Kidney glomerular epithelial cell (primary cell): ENCODE measurements at regions not wholly inside any gene's neighbourhood (a gene's known extent, or its start where the extent isn't known, plus 50 kb on each side); places are given as distances from the start of the nearest gene placed in this dataset.
"Not testable (repeated sequence)": the region's sequence is repeated elsewhere in the genome, so short reads cannot be mapped to it uniquely, and the experiment has no call there.

Experiments
- DNase-seq: peaks from one replicate; lab custom pipeline; 2025; lab: John Stamatoyannopoulos, UW

GRCh38 chr12:67759829-67760228 is 111.3 kb downstream of the DYRK2 start:
- no peak for DNase-seq

DNA sequence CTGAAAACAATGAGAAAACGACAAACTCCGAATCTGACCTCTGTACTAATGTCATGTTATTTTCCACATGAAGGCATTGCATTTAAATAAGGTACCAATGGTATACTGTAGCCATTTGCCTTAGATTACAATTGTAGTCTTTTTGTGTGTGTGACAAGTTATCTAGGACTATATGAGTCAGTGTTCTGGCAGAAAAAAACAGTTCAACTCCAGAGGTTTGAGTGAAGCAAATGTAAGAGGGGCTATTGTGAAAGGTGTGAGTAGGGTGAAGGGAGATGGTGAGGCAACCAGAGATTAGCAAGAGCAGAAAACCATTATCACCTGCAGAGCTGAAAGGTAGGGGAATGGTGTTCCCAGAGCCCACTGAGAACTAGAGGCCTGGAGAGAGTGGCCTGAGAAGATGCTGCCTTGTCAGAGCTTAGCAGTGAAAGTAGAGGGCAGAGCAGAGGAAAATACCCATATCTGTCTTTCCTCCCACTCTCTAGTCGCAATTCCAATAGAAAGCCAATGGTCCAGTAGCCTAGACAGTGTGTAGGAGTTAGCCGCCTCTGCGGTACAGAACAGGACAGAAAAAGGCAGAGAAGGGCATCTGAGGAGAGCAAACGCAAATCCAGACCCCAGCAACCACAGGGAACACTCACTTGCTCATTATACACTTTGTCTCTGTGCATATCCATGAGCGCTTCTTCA is 112.2 kb downstream of the DYRK2 start:
- no peak for DNase-seq

GRCh38 chr12:67761566-67761965 is 113.0 kb downstream of the DYRK2 start:
- DNase-seq: no peak

DNA sequence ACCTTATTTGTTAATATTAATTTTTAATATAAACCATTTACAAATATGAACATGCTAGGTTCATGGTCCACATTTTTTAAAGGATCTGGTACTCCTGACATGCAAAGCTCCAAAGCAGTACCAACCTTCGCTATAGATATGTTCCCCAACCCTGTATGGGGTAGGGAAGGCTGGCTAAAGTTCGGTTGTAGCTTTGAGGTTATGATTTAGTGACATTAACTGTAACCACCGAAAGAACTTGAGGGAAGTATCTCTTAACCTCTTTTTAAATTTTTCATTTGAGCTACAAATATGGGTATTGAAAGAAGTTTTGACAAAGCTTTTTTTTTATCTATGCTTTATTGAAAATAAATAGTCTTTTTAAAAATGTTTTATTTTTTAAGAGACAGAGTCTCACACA is 115.5 kb downstream of the DYRK2 start:
- no peak for DNase-seq

GRCh38 chr12:67764946-67765619 is 116.5 kb downstream of the DYRK2 start:
- no peak for DNase-seq

GRCh38 chr12:67765776-67766766 is 117.5 kb downstream of the DYRK2 start:
- DNase-seq: peak; percentile 52

DNA sequence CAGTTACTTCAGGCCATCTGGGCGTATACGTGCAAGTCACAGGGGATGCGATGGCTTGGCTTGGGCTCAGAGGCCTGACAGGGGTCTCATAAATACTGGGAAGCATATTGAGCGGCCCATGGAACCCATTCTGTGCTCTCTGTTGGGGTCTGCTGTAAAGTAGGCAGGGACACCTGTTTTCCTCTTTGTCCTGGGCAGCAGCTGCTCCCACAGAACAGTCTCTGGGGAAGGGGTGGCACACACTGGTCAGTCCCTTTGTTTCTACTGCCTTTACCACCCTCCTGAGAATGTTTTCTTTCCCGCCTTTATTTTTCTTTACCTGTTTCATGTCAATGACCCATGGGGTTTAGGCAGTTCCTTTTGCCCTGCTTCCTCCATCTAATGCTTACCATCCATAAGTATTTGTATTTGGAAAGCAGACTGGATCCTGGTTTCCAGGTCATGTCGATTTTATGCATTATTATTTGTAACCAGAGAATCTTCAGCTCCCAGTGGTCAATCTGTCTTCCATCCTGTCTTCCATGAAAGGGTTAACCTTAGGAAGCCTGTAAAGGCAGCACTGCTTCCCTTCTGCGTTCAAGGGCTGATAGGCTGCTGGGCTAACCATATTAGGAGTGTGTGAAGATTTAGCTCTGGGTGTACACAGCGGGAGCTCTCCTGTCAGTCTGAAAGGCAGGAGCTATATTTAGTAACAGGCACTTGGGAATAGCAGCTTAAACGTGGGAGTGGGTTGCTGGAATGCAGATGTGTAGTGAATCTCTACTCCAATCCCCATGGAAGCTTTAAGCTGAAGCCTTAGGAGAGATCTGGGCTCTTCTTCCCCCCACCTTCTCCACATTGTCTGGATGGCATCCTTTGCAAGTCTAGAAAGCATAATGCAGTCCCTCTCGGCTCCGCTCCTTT is 124.0 kb downstream of the DYRK2 start:
- peak; percentile 50 for DNase-seq

DNA sequence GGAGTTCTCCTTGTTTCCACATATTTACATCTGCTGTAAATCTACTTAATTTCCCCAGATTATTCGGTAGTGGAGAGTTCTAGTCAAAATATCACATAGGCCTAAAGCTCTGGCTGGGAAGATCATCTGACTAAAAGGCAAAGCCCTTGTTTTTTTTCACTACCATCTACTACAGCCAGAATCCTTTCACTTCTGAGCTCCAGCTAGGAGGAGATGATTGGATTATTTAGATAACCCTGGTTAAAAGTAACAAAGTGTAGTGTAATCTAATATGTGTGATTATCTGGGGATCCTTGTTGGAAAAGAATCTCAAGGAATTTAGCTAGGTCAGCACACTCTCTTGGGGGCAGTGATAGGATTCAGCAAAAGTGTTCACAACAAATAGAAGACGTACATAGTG is 125.4 kb downstream of the DYRK2 start:
- DNase-seq: no peak

- DNase-seq: peak; percentile 61
Observed at GRCh38 chr12:67774983-67775587, 126.5 kb downstream of the DYRK2 start.

DNA sequence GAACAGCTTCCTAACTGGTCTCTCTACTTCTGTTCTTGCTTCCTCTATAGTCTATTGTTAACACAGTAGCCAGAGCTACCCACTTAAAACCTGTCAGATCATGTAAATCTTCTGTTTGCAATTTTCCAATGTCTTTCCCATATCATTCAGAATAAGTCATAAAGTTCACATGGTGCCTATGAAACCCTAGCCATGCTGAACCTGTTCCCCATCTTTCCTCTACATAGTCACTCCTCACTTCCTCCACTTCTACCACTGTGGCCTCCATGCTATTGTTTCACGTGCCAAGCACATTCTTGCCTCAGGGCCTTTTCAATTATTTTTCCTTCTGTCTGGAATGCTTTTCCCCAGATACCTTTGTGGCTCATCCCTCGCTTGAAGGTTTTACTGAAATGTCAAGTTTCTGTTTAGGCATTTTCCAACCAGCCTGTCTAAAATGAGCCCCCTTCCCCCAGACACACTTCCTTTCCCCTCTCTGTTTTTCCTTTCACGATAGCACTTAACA is 132.1 kb downstream of the DYRK2 start:
- no peak for DNase-seq

GRCh38 chr12:67782573-67782972 is 134.0 kb downstream of the DYRK2 start:
- no peak for DNase-seq

DNA sequence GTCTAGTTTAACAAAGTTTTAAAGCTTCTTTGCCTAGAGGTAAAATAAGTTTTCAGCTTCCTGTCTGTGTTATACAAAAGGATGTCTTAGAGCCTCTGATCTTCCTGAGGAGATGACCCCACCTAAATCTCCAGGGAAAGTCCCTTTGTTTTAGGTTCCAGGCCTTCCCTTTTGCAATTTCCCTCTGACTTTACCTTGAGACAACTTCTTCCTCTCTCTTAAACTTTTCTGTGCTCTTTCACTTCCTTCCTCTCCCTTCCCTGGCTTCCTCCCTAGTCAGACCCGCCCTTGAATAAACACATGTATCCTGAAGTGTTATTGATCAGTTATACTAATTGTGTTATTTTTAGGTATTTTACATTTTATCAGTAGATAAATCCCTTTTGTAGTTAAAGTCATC is 134.8 kb downstream of the DYRK2 start:
- DNase-seq: no peak

- no peak for DNase-seq
Observed at GRCh38 chr12:67784831-67785230, 136.3 kb downstream of the DYRK2 start.

GRCh38 chr12:67786086-67786485 is 137.5 kb downstream of the DYRK2 start:
- no peak for DNase-seq

- no peak for DNase-seq
Observed at GRCh38 chr12:67788118-67788517, 139.6 kb downstream of the DYRK2 start.

DNA sequence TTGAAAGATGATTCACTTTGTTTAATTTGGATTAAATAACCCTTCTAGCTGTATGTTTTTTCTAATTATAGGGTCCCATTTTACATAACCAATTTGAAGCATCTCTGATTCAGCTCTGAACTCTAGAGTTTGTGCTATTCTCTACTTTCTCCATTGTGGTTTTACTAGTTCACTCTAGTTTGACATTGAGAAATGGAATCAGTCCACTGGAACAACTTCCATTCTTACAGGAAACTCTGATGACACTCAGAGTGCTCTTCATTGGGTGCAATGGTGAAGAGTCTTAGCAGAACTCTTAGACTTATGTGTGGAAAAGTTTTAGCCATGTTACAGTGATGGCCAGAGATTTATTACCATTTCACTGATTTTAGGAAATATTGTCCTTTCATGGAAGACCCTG is 140.7 kb downstream of the DYRK2 start:
- DNase-seq: no peak

- DNase-seq: no peak
Observed at GRCh38 chr12:67790660-67791059, 142.1 kb downstream of the DYRK2 start.

GRCh38 chr12:67791362-67791761 is 142.8 kb downstream of the DYRK2 start:
- DNase-seq: not testable (repeated sequence)

DNA sequence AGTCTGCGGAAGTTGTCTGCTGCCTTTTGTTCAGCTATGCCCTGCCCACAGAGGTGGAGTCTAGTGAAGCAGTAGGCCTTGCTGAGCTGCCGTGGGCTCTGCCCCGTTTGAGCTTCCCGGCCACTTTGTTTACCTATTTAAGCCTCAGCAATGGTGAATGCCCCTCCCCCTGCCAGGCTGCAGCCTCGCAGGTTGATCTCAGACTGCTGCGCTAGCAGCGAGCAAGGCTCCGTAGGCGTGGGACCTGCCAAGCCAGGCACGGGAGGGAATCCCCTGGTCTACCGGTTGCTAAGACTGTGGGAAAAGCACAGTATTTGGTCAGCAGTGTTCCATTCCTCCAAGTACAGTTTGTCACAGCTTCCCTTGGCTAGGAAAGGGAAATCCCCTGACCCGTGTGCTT is 143.6 kb downstream of the DYRK2 start:
- no peak for DNase-seq

GRCh38 chr12:67794161-67794560 is 145.6 kb downstream of the DYRK2 start:
- no peak for DNase-seq

GRCh38 chr12:67795236-67795635 is 146.7 kb downstream of the DYRK2 start:
- no peak for DNase-seq
